Calu3 (cell line): ENCODE measurements at regions not wholly inside any gene's neighbourhood (a gene's known extent, or its start where the extent isn't known, plus 50 kb on each side); places are given as distances from the start of the nearest gene placed in this dataset.

Source experiments
- BruUV-seq: library from RNA; stranded (reverse); fragments of 400-500 nt; replicated peaks from 2 replicates; lab custom pipeline; 2021; lab: Mats Ljungman, UMichigan
- CTCF ChIA-PET: fragments of 300-600 bp; sonication (Branson Sonifier 250); formaldehyde crosslinking; loops from one replicate; lab custom pipeline; 2022; ENCODE audit warnings: antibody characterized with exemption; lab: Charles Lee
- DNase-seq: peaks from one replicate; pipeline ENCODE4 v3.0.0; 2022
- H3K27ac Mint-ChIP-seq: one replicate; pipeline ENCODE4 v1.8.0; 2022; ENCODE audit warnings: mixed read lengths; ENCODE audit not compliant: unreplicated experiment
- H3K27me3 Mint-ChIP-seq: one replicate; pipeline ENCODE4 v1.8.0; 2022; ENCODE audit warnings: mixed read lengths; ENCODE audit not compliant: unreplicated experiment
- H3K36me3 Mint-ChIP-seq: one replicate; pipeline ENCODE4 v1.8.0; 2022; ENCODE audit warnings: mild to moderate bottlenecking, moderate library complexity, mixed read lengths; ENCODE audit not compliant: insufficient read depth, unreplicated experiment
- H3K4me1 Mint-ChIP-seq: one replicate; pipeline ENCODE4 v1.8.0; 2022; ENCODE audit warnings: mild to moderate bottlenecking, low read depth, mixed read lengths; ENCODE audit not compliant: unreplicated experiment
- H3K4me3 Mint-ChIP-seq: one replicate; pipeline ENCODE4 v1.8.0; 2022; ENCODE audit warnings: mild to moderate bottlenecking, low read depth, moderate library complexity, mixed read lengths; ENCODE audit not compliant: unreplicated experiment
- H3K9me3 Mint-ChIP-seq: one replicate; pipeline ENCODE4 v1.8.0; 2022; ENCODE audit warnings: low read depth, mixed read lengths; ENCODE audit not compliant: unreplicated experiment
- intact Hi-C: fragments of 100-400 bp; cut with micrococcal nuclease; formaldehyde crosslinking; loops from one replicate; pipeline ENCODE4 v1.10.0; 2022; ENCODE audit not compliant: unreplicated experiment
- TF ChIP-seq, protein P1 (sequence below): fragments of 200-600 bp; IDR thresholded peaks from one replicate; pipeline ENCODE4 v1.8.0; 2022; ENCODE audit warnings: antibody characterized with exemption; ENCODE audit not compliant: unreplicated experiment

- H3K36me3 Mint-ChIP-seq: no peaks in the 10 kb centered on the region
- DNase-seq: no peak
- peaks cover 32% of the 10 kb centered on the region for H3K4me1 Mint-ChIP-seq
- BruUV-seq: no TSS peak
- intact Hi-C loops: no loop called here
- no peak overlapping the region for H3K27ac Mint-ChIP-seq
- H3K4me3 Mint-ChIP-seq: no peak overlapping the region
- TF ChIP-seq, protein P1, sequence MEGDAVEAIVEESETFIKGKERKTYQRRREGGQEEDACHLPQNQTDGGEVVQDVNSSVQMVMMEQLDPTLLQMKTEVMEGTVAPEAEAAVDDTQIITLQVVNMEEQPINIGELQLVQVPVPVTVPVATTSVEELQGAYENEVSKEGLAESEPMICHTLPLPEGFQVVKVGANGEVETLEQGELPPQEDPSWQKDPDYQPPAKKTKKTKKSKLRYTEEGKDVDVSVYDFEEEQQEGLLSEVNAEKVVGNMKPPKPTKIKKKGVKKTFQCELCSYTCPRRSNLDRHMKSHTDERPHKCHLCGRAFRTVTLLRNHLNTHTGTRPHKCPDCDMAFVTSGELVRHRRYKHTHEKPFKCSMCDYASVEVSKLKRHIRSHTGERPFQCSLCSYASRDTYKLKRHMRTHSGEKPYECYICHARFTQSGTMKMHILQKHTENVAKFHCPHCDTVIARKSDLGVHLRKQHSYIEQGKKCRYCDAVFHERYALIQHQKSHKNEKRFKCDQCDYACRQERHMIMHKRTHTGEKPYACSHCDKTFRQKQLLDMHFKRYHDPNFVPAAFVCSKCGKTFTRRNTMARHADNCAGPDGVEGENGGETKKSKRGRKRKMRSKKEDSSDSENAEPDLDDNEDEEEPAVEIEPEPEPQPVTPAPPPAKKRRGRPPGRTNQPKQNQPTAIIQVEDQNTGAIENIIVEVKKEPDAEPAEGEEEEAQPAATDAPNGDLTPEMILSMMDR: no peak
- peaks cover 7% of the 10 kb centered on the region for H3K9me3 Mint-ChIP-seq
- no peaks in the 10 kb centered on the region for H3K27me3 Mint-ChIP-seq
- CTCF ChIA-PET: no interaction called here
Measured at GRCh38 chr5:56451742-56452141, 218.6 kb upstream of the ANKRD55 start.

DNA sequence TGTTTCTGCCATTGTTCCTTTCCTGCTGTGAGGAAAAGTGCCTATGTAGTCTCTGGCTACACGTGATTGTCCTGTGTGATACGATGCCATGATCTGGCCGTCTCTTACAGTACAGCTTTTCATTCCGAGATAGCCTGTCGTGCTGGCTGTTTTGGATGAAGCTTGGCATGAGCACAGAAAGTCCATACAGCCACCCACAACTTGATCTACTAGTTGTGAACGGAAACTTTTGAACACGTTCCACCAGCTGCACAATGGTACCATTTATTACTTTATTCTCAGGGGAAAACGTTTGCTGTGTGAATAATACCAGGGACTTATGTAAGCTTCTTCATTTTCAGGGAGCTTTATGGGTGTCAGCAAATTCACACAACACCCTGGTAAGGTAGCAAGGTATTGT, 217.6 kb upstream of the ANKRD55 start:
- no peak for DNase-seq
- Mint-ChIP-seq H3K4me1 (peaks cover 24% of the 10 kb centered on the region), H3K4me3 (no peak overlapping the region), H3K9me3 (peaks cover 7% of the 10 kb centered on the region), H3K27me3 (no peaks in the 10 kb centered on the region), H3K36me3 (no peaks in the 10 kb centered on the region), H3K27ac (no peak overlapping the region)
- intact Hi-C loops: no loop called here
- TF ChIP-seq, protein P1: no peak
- BruUV-seq: no TSS peak
- CTCF ChIA-PET: interaction anchor here (1.2 kb wide), 1 partner anchor 35 kb away, joined by 3 read pairs; no protein-coding TSS in a partner anchor

GRCh38 chr5:56449071-56449640, 216.0 kb upstream of the ANKRD55 start:
- CTCF ChIA-PET: interaction anchor here (0.5 kb wide), 1 partner anchor 199 kb away, joined by 3 read pairs; no protein-coding TSS in a partner anchor
- TF ChIP-seq, protein P1: no peak
- Mint-ChIP-seq H3K36me3 (no peaks in the 10 kb centered on the region), H3K4me1 (peaks cover 20% of the 10 kb centered on the region), H3K4me3 (no peak overlapping the region), H3K9me3 (no peaks in the 10 kb centered on the region), H3K27ac (no peak overlapping the region), H3K27me3 (no peaks in the 10 kb centered on the region)
- no peak for DNase-seq
- no TSS peak for BruUV-seq
- intact Hi-C loops: no loop called here

- no TSS peak for BruUV-seq
- Mint-ChIP-seq H3K27me3 (no peaks in the 10 kb centered on the region), H3K9me3 (no peaks in the 10 kb centered on the region), H3K27ac (no peak overlapping the region), H3K4me1 (peaks cover 20% of the 10 kb centered on the region), H3K4me3 (no peak overlapping the region), H3K36me3 (no peaks in the 10 kb centered on the region)
- intact Hi-C loops: no loop called here
- TF ChIP-seq, protein P1: no peak
- DNase-seq: no peak
- CTCF ChIA-PET: interaction anchor here (0.6 to 1.3 kb wide), 2 partner anchors 11 to 177 kb away, joined by 4 to 5 read pairs; no protein-coding TSS in a partner anchor
Measured at GRCh38 chr5:56447656-56448055, 214.5 kb upstream of the ANKRD55 start.
